ENCODE measurements at regions not wholly inside any gene's neighbourhood (a gene's known extent, or its start where the extent isn't known, plus 50 kb on each side); places are given as distances from the start of the nearest gene placed in this dataset.

DNA sequence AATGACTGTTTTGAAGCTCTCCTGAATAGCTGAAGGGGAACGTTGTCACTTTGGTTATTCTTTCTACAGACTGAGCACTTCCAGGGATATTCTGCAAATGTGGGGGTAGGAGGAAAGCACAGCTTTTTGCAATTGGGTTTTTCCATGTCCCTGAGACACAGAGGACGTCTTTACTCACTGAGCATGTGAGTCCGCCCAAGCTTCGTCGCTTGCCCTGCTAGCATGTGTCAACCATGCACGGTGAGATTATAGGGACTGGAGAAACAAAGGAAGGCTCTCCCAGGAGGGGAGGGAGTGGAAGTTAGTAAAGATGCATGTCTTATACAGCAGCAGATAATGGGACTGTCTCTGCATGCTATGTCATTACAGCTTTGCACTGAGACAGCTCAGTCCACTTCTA lies 111.5 kb upstream of the SFRP2 start:
- TF ChIP-seq POLR2A (IDR thresholded peaks at IDR 0.05; ENCODE audit: low read depth, low read length) (no peak), POLR2AphosphoS5 (IDR thresholded peaks at IDR 0.05; ENCODE audit: low read depth, low read length) (no peak)
